RKO (cell line): ENCODE measurements at regions not wholly inside any gene's neighbourhood (a gene's known extent, or its start where the extent isn't known, plus 50 kb on each side); places are given as distances from the start of the nearest gene placed in this dataset.
"Not testable (repeated sequence)": the region's sequence is repeated elsewhere in the genome, so short reads cannot be mapped to it uniquely, and the experiment has no call there.

Experiments used
- DNase-seq: peaks from one replicate; pipeline ENCODE4 v3.0.0-alpha.2; 2016; ENCODE audit warnings: low spot score

DNA sequence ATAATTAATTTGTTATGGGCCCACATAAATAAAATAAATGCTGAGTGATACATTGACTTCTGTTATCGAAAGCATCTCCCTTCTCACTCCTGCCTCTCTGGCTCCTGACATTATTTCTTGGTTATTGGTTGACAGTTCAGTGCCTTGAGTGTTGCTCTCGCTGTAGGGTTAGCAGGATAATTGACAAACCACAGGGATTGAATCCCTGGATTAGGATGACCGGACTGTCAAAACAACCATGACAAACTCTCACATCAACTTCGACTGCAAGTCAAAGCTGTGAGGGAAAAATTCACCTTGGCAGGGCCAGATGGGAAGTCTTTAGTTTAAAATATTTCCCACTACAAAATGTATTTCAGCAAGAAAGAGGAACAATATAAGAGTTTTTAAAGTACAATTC is 245.4 kb upstream of the TFAP2D start:
- DNase-seq: no peak

GRCh38 chr6:50471041-50471440 is 242.3 kb upstream of the TFAP2D start:
- DNase-seq: no peak

DNA sequence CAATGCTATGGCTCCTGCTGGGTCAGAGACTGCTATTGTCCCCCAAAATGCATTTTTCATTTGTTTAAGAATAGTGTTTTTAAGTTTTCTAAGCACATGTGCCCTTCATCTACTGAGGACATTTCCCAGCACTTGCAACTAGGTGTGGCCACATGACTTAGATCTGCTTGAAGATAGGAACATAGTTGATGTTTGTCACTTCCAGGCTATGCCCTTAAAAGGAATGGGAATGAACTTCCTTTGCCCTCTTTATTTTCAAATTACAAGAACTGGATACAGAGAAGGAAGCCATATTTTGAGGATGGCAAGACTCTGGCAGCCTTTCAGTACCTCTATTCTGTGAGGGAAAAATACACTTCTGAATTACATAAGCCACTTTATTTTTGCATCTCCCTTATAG is 203.0 kb upstream of the TFAP2D start:
- no peak for DNase-seq

DNA sequence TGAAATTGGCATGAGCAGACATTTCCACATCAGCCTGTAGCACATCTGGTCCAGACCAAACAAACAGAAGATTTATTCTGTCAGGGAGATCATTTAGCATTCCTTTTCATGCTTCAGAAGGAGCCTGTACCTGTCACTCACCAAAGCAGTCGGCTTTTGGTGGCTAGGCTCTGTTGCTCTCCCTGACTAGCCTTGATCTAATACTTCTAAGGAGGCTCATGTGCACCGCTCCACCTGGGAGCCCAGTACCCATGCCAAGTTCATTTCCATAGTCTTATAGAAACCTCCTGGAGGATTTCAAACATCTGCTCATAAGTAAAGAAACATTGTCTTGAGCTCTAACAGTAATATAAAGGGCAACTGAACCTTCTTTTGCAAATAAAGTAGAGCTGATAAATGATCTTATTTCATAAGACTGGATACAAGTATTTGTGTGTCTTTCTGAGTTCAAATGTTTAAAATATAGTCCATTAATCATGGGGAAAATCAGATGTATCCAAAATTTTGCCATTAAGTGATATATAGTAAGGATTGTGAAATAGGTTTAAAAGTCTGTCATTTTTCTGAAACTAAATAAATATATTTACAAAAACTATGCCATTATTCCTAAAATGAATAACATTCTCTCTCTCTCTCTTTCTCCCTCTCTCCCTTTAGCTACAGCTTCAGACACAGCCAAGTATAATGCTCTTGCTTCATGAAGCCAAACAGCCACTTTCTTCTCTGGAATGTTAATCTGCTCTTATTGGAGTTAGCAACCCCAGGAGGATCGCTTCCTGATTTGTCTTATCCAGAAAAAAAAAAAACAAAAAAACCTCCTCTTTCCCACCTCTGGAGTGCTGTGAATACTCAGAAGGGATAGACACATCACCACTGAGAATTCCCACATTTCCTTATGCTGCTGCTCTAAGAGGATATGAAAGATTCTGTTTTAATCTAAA is 192.7 kb upstream of the TFAP2D start:
- DNase-seq: no peak

DNA sequence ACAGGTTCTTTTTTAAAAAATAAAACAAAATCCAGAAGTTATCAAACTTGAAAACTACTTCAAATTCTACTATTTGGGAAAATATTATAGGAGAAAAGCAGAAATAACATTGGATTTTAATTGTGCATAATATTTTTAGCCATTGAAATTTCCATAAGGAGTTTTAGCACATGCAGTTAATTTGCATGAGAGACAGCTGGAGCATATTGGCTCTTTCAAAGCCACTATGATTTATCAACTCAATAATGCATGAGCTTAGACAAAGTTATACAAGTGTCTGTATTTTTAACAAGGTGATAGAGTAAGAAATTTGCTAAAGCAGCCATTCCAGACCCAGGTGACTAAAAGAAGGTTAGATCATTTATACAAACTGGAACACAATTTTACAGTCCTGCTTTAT is 189.0 kb upstream of the TFAP2D start:
- no peak for DNase-seq

GRCh38 chr6:50527985-50528384 is 185.3 kb upstream of the TFAP2D start:
- DNase-seq: no peak

DNA sequence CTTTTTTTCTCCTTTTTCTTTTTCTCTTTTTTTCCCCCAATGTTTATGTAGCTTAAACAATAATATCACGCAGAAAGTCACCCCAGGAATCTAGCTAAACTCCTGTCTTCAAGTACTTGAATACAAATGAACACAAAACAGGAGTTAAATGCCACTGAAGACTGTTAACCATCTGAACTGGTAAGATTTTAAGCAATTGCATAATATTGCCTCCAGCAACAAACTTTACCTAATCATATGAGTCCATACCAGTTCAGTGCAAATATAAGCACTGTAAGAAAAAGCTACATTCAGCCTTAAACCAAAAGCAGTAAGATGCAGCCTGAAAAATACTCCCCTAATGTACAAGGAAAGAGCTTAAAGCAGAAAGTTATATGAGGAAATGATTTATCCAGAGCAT is 173.9 kb upstream of the TFAP2D start:
- DNase-seq: no peak

- no peak for DNase-seq
Measured at GRCh38 chr6:50541941-50542340, 171.4 kb upstream of the TFAP2D start.

GRCh38 chr6:50543666-50544065 is 169.7 kb upstream of the TFAP2D start:
- DNase-seq: no peak

DNA sequence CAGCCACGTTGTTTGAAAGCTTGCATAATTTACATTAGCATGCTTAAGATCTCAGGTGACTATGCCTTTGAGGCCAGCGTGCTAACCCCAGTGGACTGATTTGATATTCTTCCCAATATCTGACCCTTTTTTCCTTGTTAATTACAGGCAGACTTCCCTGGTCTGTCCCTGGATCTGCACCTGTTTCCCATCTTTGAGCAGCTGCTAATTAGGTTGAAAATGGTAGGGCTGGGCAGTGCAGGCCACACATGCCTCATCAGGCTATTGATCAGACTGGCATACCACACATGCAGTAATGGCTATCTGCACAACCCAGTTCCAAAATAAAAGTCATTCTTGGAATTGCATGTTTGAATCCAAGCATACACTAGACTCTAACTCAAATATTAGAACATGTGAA is 164.3 kb upstream of the TFAP2D start:
- no peak for DNase-seq

DNA sequence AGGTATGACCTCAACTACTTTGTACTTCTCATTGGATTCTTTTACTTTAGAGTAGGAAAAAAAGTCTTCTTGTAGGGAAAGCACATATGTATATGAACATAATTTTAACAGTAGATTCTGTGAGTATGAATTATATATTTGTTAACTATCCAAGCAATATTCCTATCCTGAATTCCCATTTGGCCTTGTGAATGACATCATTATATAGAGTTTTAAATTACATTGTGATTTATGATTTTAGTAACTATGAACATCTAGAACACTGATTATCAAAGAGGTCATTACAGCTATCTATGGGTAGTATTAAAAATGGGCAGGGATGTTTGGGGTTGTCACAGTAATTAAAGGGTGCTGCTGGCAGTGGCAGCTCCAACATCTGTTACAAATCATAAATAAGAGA is 163.9 kb upstream of the TFAP2D start:
- DNase-seq: no peak

GRCh38 chr6:50555982-50556381 is 157.3 kb upstream of the TFAP2D start:
- DNase-seq: no peak

- no peak for DNase-seq
Measured at GRCh38 chr6:50565004-50565403, 148.3 kb upstream of the TFAP2D start.

- not testable (repeated sequence) for DNase-seq
Measured at GRCh38 chr6:50571230-50571629, 142.1 kb upstream of the TFAP2D start.

GRCh38 chr6:50585441-50586330 is 127.6 kb upstream of the TFAP2D start:
- DNase-seq: no peak

- no peak for DNase-seq
Measured at GRCh38 chr6:50586331-50586675, 127.0 kb upstream of the TFAP2D start.

DNA sequence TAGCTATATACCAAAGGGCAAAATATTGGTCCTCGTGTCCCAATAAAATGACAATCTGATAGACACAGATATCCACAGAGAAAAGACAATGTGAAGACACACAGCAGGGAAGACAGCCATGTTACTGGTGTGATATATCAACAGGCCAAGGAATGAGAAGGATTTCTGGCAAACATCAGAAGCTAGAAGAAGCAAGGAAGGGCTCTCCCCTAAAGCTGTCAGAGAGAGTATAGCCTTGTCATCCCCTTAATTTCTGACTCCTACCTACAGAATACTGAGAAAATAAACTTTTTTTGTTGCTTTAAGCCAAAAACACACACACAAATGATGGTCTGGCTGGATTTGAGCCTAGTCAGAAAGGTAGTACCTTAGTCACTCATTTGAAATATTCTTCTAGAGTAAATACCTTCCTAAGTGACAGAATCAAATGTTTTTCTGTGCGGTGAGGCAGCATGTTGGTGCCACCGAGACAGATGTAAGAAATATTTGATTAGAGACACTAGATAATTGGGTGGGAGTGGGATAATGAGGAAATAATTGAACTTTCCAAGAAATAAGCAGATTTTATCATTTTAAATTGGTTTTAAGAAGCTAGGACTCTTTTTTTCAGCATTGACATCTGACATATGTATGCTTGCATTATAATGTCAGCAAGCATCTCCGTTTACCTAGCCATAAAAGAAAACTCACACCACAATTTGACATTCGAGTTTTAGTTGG is 123.4 kb upstream of the TFAP2D start:
- no peak for DNase-seq

GRCh38 chr6:50591135-50591534 is 122.2 kb upstream of the TFAP2D start:
- DNase-seq: no peak

GRCh38 chr6:50600280-50600679 is 113.0 kb upstream of the TFAP2D start:
- no peak for DNase-seq

GRCh38 chr6:50602292-50602691 is 111.0 kb upstream of the TFAP2D start:
- DNase-seq: peak; percentile 36

- no peak for DNase-seq
Measured at GRCh38 chr6:50608421-50608820, 104.9 kb upstream of the TFAP2D start.

DNA sequence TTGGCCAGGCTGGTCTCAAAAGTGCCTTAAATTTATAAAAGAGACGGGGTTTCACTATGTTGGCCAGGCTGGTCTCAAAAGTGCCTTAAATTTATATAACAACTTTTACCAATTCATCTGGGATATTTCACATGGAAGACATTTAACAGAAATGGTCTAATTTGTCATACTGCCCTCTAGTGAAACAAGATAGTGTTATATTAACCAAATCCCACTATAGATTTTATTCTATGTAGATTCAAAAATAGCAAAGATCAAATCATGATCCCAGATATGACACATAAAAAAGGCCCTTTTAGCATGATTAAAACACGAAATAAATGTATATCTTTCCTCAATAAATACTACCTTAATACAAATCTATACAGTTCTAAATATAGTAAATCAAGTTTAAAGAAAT is 102.8 kb upstream of the TFAP2D start:
- DNase-seq: peak; percentile 9
